ENCODE measurements at regions not wholly inside any gene's neighbourhood (a gene's known extent, or its start where the extent isn't known, plus 50 kb on each side); places are given as distances from the start of the nearest gene placed in this dataset.

GRCh38 chr1:185393205-185393604 lies 76.2 kb upstream of the IVNS1ABP start:
- no peak for TF ChIP-seq CTCF (IDR thresholded peaks at IDR 0.05 in 4 of 5, conservative IDR thresholded peaks at IDR 0.05 in 1 of 5)
- TF ChIP-seq POLR2A (IDR thresholded peaks at IDR 0.05): no peak
